GM12865 (cell line): ENCODE measurements at regions not wholly inside any gene's neighbourhood (a gene's known extent, or its start where the extent isn't known, plus 50 kb on each side); places are given as distances from the start of the nearest gene placed in this dataset.

Experiments
- DNase-seq: peaks from one replicate; pipeline ENCODE4 v3.0.0; 2010; ENCODE audit warnings: low read depth
- H3K4me3 ChIP-seq: 2 replicates; pipeline ENCODE4 v1.5.1; 2011; ENCODE audit warnings: mild to moderate bottlenecking, low read depth, low read length, control low read depth
- TF ChIP-seq, protein P1 (sequence below): IDR thresholded peaks from 2 replicates; pipeline ENCODE4 v1.5.1; 2011; ENCODE audit warnings: low read length, control low read depth, low read depth, inconsistent platforms; ENCODE audit not compliant: insufficient read depth; ENCODE audit errors: missing control alignments

DNA sequence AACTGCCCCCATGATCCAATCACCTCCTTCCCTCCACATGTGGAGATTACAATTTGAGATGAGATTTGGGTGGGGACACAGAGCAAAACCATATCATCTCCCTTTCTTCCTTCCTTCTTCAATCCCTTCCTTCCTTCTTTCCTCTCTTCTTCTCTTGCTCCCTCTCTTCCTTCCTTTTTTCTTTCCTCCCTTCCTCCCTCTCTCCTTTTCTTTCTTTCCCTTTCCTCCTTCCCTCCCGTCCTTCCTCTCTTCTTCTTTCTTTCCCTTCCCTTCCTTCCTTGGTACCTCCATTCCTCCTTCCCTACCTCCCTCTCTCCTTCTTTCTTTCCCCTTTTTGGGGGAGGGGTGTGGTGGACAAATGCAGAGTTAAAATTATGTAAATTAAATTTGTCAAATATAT is 145.1 kb downstream of the TSHZ3 start:
- TF ChIP-seq, protein P1, sequence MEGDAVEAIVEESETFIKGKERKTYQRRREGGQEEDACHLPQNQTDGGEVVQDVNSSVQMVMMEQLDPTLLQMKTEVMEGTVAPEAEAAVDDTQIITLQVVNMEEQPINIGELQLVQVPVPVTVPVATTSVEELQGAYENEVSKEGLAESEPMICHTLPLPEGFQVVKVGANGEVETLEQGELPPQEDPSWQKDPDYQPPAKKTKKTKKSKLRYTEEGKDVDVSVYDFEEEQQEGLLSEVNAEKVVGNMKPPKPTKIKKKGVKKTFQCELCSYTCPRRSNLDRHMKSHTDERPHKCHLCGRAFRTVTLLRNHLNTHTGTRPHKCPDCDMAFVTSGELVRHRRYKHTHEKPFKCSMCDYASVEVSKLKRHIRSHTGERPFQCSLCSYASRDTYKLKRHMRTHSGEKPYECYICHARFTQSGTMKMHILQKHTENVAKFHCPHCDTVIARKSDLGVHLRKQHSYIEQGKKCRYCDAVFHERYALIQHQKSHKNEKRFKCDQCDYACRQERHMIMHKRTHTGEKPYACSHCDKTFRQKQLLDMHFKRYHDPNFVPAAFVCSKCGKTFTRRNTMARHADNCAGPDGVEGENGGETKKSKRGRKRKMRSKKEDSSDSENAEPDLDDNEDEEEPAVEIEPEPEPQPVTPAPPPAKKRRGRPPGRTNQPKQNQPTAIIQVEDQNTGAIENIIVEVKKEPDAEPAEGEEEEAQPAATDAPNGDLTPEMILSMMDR, result no peak
- no peak overlapping the region for H3K4me3 ChIP-seq
- DNase-seq, result no peak

DNA sequence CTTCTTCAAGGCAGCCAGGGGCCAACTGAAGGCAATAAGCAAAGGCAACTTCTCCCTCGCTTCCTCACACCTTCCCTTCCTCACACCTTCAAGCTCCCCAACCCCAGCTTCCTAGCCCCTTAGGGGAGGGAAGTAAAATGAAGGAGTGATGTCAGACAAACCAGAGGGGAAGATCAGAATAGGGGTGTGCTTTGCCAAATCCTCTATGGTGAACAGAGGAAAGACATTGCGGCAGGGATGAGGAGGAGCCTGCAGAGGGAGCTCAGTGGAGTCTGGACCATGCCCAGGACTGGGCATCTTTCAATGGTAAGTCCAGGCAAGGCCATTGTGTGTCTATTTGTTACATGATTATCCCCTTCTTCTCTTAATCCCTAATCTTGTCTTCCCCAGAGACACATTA is 164.0 kb downstream of the TSHZ3 start:
- TF ChIP-seq, protein P1, result no peak
- DNase-seq, result no peak
- H3K4me3 ChIP-seq, result no peak overlapping the region

DNA sequence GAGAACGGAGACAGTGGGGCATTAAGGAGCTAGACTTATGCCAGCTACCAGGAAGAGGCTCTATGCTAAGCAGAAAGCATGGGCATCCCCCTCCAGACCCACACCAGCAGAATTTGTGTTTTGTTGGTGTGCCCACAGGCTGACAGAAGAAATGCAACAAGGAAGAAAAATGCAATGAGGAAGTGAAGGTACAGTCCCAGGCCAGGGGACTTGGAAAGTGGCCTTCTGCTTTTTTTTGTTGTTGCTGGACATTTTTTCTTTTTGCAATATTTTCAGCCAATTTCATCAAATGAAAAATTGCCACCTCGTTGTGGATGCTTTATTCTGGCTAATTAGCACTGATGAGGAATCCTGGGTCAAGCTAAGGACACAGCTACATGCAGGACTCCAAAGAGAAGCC is 167.7 kb downstream of the TSHZ3 start:
- TF ChIP-seq, protein P1, result no peak
- no peak overlapping the region for H3K4me3 ChIP-seq
- no peak for DNase-seq

DNA sequence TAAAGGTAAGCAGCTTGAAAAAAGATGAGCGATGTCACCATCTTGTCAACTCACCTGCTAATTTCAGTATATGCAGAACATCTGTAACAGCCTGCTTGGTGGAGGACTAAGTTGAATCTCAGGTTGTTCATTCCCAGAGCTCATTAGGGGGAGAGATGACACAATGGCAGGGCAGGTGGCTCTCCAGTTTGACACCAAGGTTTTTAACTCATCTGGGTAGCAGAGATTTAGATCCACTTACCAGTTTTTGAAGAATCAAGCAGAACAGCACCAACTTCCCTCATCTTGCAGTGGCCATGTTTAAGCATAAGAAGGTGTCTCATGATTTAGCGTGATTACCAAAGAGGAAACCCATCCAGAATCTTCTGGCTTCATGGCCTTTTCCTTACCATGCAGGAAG is 168.3 kb downstream of the TSHZ3 start:
- H3K4me3 ChIP-seq, result no peak overlapping the region
- no peak for DNase-seq
- TF ChIP-seq, protein P1, result no peak

DNA sequence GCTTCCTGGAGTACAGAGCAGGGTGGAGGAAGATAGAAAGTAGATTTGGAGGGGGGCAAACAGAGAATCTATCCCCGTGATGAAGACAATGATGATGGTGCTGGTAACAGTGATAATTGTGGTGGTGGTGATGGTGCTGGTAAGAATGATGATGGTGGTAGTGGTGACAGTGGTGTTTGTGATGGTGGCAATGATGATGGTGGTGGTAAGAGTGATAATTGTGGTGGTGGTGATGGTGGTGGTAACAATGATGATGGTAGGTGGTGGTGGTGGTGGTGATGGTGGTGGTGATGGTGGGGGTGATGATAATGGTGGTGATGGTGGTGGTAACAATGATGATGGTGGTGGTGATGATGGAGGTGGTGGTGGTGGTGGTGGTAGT is 169.8 kb downstream of the TSHZ3 start:
- no peak for DNase-seq
- no peak overlapping the region for H3K4me3 ChIP-seq
- TF ChIP-seq, protein P1, result no peak

DNA sequence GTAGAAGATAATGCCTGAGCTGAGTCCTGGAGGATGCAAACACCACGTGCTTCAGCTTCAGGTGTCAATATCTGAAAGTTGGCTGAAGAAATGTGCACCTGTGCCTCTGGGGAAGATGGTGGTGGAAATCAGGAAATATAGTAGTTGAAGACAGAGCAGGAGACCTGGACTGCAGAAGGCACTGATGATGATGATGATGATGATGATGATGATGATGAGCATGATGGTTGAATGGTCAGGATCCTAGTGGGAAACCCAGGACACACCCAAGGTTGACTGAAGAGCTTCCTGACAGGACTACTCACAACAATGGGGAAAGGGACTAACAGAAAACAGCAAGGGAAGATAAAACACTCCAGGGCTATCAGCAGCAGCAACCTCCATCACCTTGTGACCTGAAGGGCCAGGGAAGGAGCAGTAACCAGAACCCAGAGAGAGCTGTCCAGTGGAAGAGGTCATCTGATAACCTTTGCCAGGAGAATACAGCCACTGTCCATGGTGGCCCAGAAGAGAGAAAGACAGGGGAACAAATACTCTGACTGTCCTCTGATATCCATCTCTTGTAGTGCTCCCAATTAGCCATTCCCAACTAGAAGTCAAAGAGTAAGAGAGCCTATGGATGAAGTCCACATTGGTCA is 170.3 kb downstream of the TSHZ3 start:
- no peak overlapping the region for H3K4me3 ChIP-seq
- TF ChIP-seq, protein P1, result no peak
- no peak for DNase-seq

DNA sequence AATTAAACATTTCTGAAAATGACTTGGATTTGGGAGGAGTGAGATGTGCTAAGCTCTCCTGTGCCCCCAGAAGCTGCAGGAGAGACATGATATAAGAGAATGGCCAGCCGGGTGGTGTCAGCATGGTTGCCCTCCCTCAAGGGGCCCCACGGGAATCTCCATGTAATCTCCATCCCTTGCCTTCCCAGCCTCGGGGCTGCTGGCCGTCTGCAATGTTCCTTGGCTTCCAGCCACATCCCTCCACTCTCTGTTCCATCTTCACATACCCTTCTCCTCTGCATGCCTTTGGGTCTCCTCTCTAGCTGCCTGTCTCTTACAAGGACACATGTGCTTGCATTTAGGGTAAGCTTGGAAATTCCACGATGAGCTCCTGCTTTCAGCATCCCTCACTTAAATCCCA is 172.0 kb downstream of the TSHZ3 start:
- TF ChIP-seq, protein P1, result no peak
- no peak for DNase-seq
- H3K4me3 ChIP-seq, result no peak overlapping the region
